ENCODE measurements at regions not wholly inside any gene's neighbourhood (a gene's known extent, or its start where the extent isn't known, plus 50 kb on each side); places are given as distances from the start of the nearest gene placed in this dataset.

DNA sequence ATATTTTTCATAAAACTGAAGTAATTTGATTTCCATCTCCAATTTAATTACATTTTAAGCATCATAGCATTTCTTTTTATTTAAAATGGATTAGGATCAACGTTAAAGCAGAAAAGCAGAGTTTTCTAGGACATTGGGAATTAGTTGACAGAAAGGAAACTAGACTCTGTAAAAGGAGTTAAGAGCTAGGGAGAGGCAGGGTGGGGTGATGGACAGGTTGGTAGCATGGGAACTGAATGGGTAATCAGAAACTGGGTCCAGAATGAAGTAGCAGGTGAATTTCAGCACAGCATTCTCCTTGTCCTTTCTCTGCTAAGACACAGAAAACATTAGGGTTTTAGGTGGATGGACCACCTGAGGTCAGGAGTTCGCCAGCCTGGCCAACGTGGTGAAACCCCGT lies 97.6 kb downstream of the ANAPC4 start:
- Histone ChIP-seq H3K4me3 (no peak overlapping the region), H3K36me3 (no peaks in the 10 kb centered on the region), H3K27ac (no peak overlapping the region), H3K9me3 (peaks cover 0 to 6% of the 10 kb centered on the region in 2 donors), H3K27me3 (no peaks in the 10 kb centered on the region), H3K4me1 (no peaks in the 10 kb centered on the region)
- TF ChIP-seq POLR2AphosphoS5 (IDR thresholded peaks at IDR 0.05) (no peak), POLR2A (IDR thresholded peaks at IDR 0.05) (no peak)
- TF ChIP-seq, protein P1, sequence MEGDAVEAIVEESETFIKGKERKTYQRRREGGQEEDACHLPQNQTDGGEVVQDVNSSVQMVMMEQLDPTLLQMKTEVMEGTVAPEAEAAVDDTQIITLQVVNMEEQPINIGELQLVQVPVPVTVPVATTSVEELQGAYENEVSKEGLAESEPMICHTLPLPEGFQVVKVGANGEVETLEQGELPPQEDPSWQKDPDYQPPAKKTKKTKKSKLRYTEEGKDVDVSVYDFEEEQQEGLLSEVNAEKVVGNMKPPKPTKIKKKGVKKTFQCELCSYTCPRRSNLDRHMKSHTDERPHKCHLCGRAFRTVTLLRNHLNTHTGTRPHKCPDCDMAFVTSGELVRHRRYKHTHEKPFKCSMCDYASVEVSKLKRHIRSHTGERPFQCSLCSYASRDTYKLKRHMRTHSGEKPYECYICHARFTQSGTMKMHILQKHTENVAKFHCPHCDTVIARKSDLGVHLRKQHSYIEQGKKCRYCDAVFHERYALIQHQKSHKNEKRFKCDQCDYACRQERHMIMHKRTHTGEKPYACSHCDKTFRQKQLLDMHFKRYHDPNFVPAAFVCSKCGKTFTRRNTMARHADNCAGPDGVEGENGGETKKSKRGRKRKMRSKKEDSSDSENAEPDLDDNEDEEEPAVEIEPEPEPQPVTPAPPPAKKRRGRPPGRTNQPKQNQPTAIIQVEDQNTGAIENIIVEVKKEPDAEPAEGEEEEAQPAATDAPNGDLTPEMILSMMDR (IDR thresholded peaks at IDR 0.05), result no peak
- intact Hi-C loops (cut with DNase I; ENCODE audit: low total_unique reads), result no loop called here
- no peak for DNase-seq (ENCODE audit: low spot score in 2 of 2)

DNA sequence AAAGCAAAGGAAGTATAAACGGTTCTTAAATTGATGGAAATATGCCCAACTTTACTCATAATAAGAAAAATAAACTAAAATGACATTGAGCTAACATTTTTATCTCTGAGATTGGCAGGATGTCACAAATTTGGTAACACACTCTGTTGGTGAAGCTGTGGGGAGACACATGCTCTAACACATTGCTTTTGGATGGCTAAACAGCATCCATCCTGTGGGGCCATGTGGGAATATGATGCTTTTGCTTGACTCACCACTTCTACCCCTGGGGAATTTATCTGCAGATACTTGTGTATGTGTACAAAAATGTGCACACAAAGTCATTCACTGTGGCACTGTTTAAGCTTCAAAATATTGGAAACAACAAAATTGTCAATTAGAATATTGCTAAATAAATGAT lies 100.2 kb downstream of the ANAPC4 start:
- TF ChIP-seq POLR2AphosphoS5 (IDR thresholded peaks at IDR 0.05) (no peak), POLR2A (IDR thresholded peaks at IDR 0.05) (no peak)
- TF ChIP-seq, protein P1 (IDR thresholded peaks at IDR 0.05), result no peak
- H3K4me3 ChIP-seq, result no peak overlapping the region
- no peaks in the 10 kb centered on the region for H3K27me3 ChIP-seq
- no peak overlapping the region for H3K27ac ChIP-seq
- no peaks in the 10 kb centered on the region for H3K4me1 ChIP-seq
- no peaks in the 10 kb centered on the region for H3K36me3 ChIP-seq
- peaks cover 0 to 4% of the 10 kb centered on the region in 2 donors for H3K9me3 ChIP-seq
- intact Hi-C loops (cut with DNase I; ENCODE audit: low total_unique reads), result no loop called here
- DNase-seq (ENCODE audit: low spot score in 2 of 2), result no peak

DNA sequence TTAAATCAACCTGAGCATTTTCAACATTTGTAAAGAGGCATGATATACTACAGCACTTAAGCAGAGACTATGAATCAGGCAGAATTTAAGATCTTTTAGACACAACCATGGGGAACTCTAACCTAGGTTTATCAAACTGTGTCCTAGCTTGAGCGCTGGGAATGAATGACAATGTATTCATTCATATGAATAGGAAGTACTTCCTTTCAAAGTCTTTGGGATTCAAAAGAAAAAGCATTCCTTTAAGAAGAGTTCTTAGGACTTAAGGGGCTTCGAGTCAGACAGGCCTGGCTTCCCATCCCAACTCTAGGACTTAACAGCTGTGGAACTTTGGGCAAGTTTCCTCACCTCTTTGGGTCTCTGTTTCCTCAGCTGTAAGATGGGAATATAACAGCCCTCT lies 104.6 kb downstream of the ANAPC4 start:
- Histone ChIP-seq H3K4me3 (no peak overlapping the region), H3K27me3 (no peaks in the 10 kb centered on the region), H3K9me3 (peaks cover 0 to 4% of the 10 kb centered on the region in 2 donors), H3K4me1 (no peaks in the 10 kb centered on the region), H3K27ac (no peak overlapping the region), H3K36me3 (no peaks in the 10 kb centered on the region)
- TF ChIP-seq, protein P1 (IDR thresholded peaks at IDR 0.05), result no peak
- TF ChIP-seq POLR2A (IDR thresholded peaks at IDR 0.05) (no peak), POLR2AphosphoS5 (IDR thresholded peaks at IDR 0.05) (no peak)
- DNase-seq (ENCODE audit: low spot score in 2 of 2), result no peak
- intact Hi-C loops (cut with DNase I; ENCODE audit: low total_unique reads), result no loop called here

DNA sequence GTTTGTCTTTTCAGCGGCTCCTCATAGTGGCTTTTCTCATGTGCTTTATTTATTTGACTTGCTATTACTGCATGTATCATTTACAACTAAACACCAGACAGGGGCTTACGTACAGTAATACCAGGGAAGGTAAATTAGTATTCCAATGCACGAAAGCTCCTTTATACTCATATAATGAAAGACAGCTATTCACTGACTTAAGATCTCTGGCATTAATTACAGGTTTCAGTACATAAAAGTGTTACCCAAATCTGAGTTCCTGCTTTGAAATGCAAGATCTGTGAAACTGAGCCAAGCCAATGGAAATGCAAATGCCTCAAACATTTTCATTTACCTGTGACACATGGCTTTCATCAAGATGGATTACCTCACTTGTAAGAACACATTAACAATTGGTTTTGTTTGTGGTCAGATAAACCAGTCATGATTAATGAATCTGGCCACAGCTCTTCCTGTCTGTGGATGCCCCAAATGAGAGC lies 107.2 kb downstream of the ANAPC4 start:
- intact Hi-C loops (cut with DNase I; ENCODE audit: low total_unique reads), result no loop called here
- peaks cover 0 to 7% of the 10 kb centered on the region in 2 donors for H3K9me3 ChIP-seq
- TF ChIP-seq POLR2AphosphoS5 (IDR thresholded peaks at IDR 0.05) (no peak), POLR2A (IDR thresholded peaks at IDR 0.05) (no peak)
- TF ChIP-seq, protein P1 (IDR thresholded peaks at IDR 0.05), result no peak
- no peak overlapping the region for H3K27ac ChIP-seq
- no peak overlapping the region for H3K4me3 ChIP-seq
- DNase-seq (ENCODE audit: low spot score in 2 of 2), result no peak
- no peaks in the 10 kb centered on the region for H3K4me1 ChIP-seq
- no peaks in the 10 kb centered on the region for H3K27me3 ChIP-seq
- no peaks in the 10 kb centered on the region for H3K36me3 ChIP-seq

DNA sequence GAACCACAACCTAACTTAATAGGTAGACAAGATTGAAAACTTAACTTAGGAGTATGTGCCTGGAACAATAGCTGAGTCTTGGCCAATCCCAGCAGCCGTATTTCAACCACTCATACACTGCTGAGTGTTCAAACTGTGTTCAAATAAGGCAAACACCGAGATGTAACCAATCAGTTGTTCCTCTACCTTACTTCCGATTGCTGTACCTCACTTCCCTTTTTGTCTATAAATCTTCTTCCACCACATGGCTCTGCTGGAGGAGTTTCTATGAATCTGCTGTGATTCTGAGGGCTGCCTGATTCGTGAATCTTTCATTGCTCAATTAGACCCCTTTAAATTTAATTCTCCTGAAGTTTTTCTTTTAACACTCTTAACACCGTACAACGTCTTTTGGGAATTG lies 108.0 kb downstream of the ANAPC4 start:
- Histone ChIP-seq H3K27ac (no peak overlapping the region), H3K36me3 (no peaks in the 10 kb centered on the region), H3K9me3 (peaks cover 0 to 7% of the 10 kb centered on the region in 2 donors), H3K4me1 (no peaks in the 10 kb centered on the region), H3K27me3 (no peaks in the 10 kb centered on the region), H3K4me3 (no peak overlapping the region)
- no peak for DNase-seq (ENCODE audit: low spot score in 2 of 2)
- TF ChIP-seq, protein P1 (IDR thresholded peaks at IDR 0.05), result no peak
- TF ChIP-seq POLR2AphosphoS5 (IDR thresholded peaks at IDR 0.05) (no peak), POLR2A (IDR thresholded peaks at IDR 0.05) (no peak)
- intact Hi-C loops (cut with DNase I; ENCODE audit: low total_unique reads), result no loop called here

Measured in breast epithelium (tissue), 4 donors.